Suprapubic skin (tissue), 4 donors: ENCODE measurements at regions not wholly inside any gene's neighbourhood (a gene's known extent, or its start where the extent isn't known, plus 50 kb on each side); places are given as distances from the start of the nearest gene placed in this dataset.
A peak's percentile ranks its signal among the peaks of the same experiment; 100 is the strongest.

Experiments
- DNase-seq, 2 donors: peaks; one replicate each; pipeline ENCODE4 v3.0.0-alpha.2; 2019; ENCODE audit warnings: low spot score in 2 of 2
- H3K27ac ChIP-seq: fragments of 200-600 bp; sonication (generic); one replicate; pipeline ENCODE4 v1.5.1; 2019
- H3K27me3 ChIP-seq: fragments of 200-600 bp; sonication (generic); one replicate; pipeline ENCODE4 v1.5.1; 2019
- H3K36me3 ChIP-seq: fragments of 200-600 bp; sonication (generic); one replicate; pipeline ENCODE4 v1.5.1; 2019
- H3K4me1 ChIP-seq: fragments of 200-600 bp; sonication (generic); one replicate; pipeline ENCODE4 v1.5.1; 2019
- H3K4me3 ChIP-seq: fragments of 200-600 bp; sonication (generic); one replicate; pipeline ENCODE4 v1.5.1; 2019; ENCODE audit warnings: mild to moderate bottlenecking
- H3K9me3 ChIP-seq: fragments of 200-600 bp; sonication (generic); one replicate; pipeline ENCODE4 v1.5.1; 2019
- CTCF ChIP-seq, 2 donors: fragments of 200-600 bp in 1 of 2; fragments of 450-650 bp in 1 of 2; sonication (generic) in 1 of 2; IDR thresholded peaks; one replicate each; pipeline ENCODE4 v1.5.1; 2016 to 2019; ENCODE audit warnings: antibody characterized with exemption in 2 of 2, mild to moderate bottlenecking in 1 of 2, moderate library complexity in 1 of 2
- EP300 ChIP-seq: sonication (generic); formaldehyde crosslinking; IDR thresholded peaks from one replicate; pipeline ENCODE4 v1.6.1; 2017; ENCODE audit warnings: antibody characterized with exemption
- POLR2A ChIP-seq, 2 donors: fragments of 450-650 bp; IDR thresholded peaks; one replicate each; pipeline ENCODE4 v1.6.1; 2017; ENCODE audit warnings: antibody characterized with exemption in 2 of 2, mild to moderate bottlenecking in 2 of 2, moderate library complexity in 2 of 2
- POLR2AphosphoS5 ChIP-seq, 3 donors: sonication (generic); formaldehyde crosslinking; IDR thresholded peaks; one replicate each; pipeline ENCODE4 v1.6.1; 2017; ENCODE audit warnings: antibody characterized with exemption in 3 of 3
- WGBS: methylation state at CpG from one replicate; pipeline ENCODE4 v1.1.5; 2018; 5-methylcytosine and 5-hydroxymethylcytosine counted together

GRCh38 chr3:148077318-148077923 is 620.3 kb upstream of the AGTR1 start:
- no peak for DNase-seq
- WGBS, result 27% methylated on average over 1 of the region's 1 CpG
- no peak overlapping the region for H3K4me3 ChIP-seq
- H3K4me1 ChIP-seq, result no peaks in the 10 kb centered on the region
- H3K27ac ChIP-seq, result no peak overlapping the region
- no peak for TF ChIP-seq POLR2AphosphoS5 (IDR thresholded peaks at IDR 0.05)
- TF ChIP-seq CTCF (IDR thresholded peaks at IDR 0.05), result peak in 1 of 2 donors; percentile 11
- no peaks in the 10 kb centered on the region for H3K9me3 ChIP-seq
- no peaks in the 10 kb centered on the region for H3K36me3 ChIP-seq
- H3K27me3 ChIP-seq, result no peaks in the 10 kb centered on the region

- Histone ChIP-seq H3K27me3 (no peaks in the 10 kb centered on the region), H3K9me3 (no peaks in the 10 kb centered on the region), H3K4me1 (no peaks in the 10 kb centered on the region), H3K36me3 (no peaks in the 10 kb centered on the region), H3K4me3 (no peak overlapping the region), H3K27ac (no peak overlapping the region)
- TF ChIP-seq CTCF (IDR thresholded peaks at IDR 0.05) (no peak), POLR2AphosphoS5 (IDR thresholded peaks at IDR 0.05) (no peak), POLR2A (IDR thresholded peaks at IDR 0.05) (no peak), EP300 (no peak)
- no peak for DNase-seq
- WGBS, result 56% methylated on average over 2 of the region's 2 CpGs
These were observed 619.7 kb upstream of the AGTR1 start for GRCh38 chr3:148077965-148078364.

- H3K36me3 ChIP-seq, result no peaks in the 10 kb centered on the region
- no peaks in the 10 kb centered on the region for H3K27me3 ChIP-seq
- TF ChIP-seq EP300 (no peak), POLR2A (IDR thresholded peaks at IDR 0.05) (no peak), POLR2AphosphoS5 (IDR thresholded peaks at IDR 0.05) (no peak), CTCF (IDR thresholded peaks at IDR 0.05) (no peak)
- H3K27ac ChIP-seq, result no peak overlapping the region
- H3K4me1 ChIP-seq, result no peaks in the 10 kb centered on the region
- DNase-seq, result no peak
- H3K9me3 ChIP-seq, result no peaks in the 10 kb centered on the region
- H3K4me3 ChIP-seq, result no peak overlapping the region
These were observed 619.0 kb upstream of the AGTR1 start for GRCh38 chr3:148078658-148079057.

GRCh38 chr3:148079370-148079769 is 618.3 kb upstream of the AGTR1 start:
- H3K9me3 ChIP-seq, result no peaks in the 10 kb centered on the region
- no peaks in the 10 kb centered on the region for H3K4me1 ChIP-seq
- no peak overlapping the region for H3K4me3 ChIP-seq
- 56% methylated on average over 6 of the region's 6 CpGs for WGBS
- no peaks in the 10 kb centered on the region for H3K36me3 ChIP-seq
- H3K27ac ChIP-seq, result no peak overlapping the region
- no peak for TF ChIP-seq POLR2AphosphoS5 (IDR thresholded peaks at IDR 0.05)
- no peak for TF ChIP-seq CTCF (IDR thresholded peaks at IDR 0.05)
- no peak for TF ChIP-seq EP300
- no peak for TF ChIP-seq POLR2A (IDR thresholded peaks at IDR 0.05)
- no peaks in the 10 kb centered on the region for H3K27me3 ChIP-seq
- no peak for DNase-seq

GRCh38 chr3:148081926-148082325 is 615.8 kb upstream of the AGTR1 start:
- Histone ChIP-seq H3K4me3 (no peak overlapping the region), H3K27me3 (no peaks in the 10 kb centered on the region), H3K9me3 (no peaks in the 10 kb centered on the region), H3K36me3 (no peaks in the 10 kb centered on the region), H3K27ac (no peak overlapping the region), H3K4me1 (no peaks in the 10 kb centered on the region)
- WGBS, result 98% methylated on average over 1 of the region's 1 CpG
- TF ChIP-seq CTCF (IDR thresholded peaks at IDR 0.05), result no peak
- TF ChIP-seq POLR2A (IDR thresholded peaks at IDR 0.05), result no peak
- TF ChIP-seq POLR2AphosphoS5 (IDR thresholded peaks at IDR 0.05), result no peak
- no peak for TF ChIP-seq EP300
- DNase-seq, result no peak
